Stimulated activated CD4-positive, alpha-beta T cell treated with anti-CD3 and anti-CD28 coated beads, Interleukin-15, amount 100 ng/mL, for 24 hours (primary cell): ENCODE measurements at regions not wholly inside any gene's neighbourhood (a gene's known extent, or its start where the extent isn't known, plus 50 kb on each side); places are given as distances from the start of the nearest gene placed in this dataset.

ENCODE experiments used
- DNase-seq: peaks from one replicate; pipeline ENCODE4 v3.0.0-alpha.2; 2020

DNA sequence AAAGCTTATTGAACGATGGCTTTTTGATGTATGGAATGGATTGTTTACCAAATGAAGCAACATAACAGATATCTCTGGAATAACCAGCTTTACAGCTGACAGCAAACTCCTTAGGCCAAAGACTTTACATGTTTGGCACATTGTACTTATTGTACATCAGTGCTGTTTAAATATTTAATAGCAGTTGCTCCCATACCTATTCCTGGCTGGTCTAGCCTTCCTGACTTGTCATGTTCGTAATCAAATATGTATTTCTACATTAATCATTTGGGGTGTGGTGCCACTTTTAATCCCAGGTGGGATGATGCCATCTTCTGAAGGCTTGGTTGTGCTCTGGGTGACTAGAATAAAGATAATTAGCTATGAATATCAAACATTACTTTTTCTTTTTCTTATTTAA lies 67.4 kb upstream of the FRY start:
- no peak for DNase-seq

DNA sequence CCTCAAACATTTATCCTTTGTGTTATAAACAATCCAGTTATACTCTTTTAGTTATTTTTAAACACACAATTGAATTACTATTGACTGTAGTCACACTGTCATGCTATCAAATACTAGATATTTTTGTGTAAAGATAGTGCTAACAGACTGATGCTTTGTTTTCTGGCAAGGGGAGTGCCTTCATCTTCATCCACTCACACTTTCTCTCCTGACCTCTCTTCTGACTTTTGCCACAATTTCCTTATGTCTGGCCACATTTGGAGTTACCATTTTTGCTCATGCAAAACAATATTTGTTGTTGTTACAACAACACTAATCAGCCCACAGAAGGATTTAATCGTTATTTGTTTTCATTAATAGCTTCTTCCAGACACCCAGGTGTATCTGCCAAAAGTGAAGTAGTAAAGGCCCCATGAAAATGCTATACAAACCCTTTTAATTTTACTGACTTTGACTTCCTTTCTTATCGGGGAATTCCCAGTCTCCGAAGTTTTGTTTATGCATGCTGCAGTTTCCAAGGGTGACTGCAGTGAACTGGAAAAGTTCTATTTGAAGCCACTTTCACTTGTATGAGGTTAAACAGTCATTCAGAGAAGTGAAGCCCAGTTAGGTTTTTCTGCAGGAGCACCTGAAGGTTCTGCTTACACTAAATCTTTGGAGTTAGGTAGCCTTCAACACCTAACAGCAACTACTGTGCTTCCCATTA lies 66.1 kb upstream of the FRY start:
- no peak for DNase-seq

DNA sequence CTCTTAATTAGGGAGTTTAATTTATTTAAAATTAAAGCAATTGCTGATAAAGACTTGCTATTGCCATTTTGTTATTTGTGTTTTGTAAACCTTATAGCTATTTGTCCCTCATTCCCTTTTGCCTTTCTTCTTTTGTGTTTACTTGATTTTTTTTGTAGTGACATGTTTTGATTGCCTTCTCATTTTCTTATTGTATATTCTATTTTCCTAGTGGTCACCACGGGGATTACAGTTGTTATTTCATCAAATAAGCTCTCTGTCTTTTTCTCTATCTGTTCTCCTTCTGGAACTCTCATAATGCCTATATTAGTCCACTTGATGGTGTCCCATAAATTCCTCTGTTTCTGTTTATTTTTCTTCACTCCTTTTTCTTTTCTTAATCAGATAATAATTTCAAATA lies 64.4 kb upstream of the FRY start:
- no peak for DNase-seq

DNA sequence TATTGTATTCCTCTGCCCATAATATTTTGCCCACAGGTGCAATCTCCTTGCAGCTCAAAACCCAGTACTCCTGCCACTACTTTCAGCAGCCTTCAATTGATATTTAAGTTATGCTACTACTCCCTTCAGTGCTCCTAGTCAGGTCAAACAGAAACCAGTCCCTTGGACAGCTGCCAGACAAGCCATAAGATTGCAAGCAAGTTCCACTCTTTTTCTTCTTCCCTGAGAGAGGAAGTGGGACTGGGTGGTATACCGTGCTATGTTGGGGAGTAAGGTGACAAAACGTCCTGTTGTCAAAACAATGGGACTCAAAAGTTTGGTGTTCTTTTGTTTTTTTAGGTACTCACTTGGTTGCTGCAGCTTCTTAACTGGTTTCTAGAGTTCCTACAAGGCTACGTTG lies 63.1 kb upstream of the FRY start:
- no peak for DNase-seq

DNA sequence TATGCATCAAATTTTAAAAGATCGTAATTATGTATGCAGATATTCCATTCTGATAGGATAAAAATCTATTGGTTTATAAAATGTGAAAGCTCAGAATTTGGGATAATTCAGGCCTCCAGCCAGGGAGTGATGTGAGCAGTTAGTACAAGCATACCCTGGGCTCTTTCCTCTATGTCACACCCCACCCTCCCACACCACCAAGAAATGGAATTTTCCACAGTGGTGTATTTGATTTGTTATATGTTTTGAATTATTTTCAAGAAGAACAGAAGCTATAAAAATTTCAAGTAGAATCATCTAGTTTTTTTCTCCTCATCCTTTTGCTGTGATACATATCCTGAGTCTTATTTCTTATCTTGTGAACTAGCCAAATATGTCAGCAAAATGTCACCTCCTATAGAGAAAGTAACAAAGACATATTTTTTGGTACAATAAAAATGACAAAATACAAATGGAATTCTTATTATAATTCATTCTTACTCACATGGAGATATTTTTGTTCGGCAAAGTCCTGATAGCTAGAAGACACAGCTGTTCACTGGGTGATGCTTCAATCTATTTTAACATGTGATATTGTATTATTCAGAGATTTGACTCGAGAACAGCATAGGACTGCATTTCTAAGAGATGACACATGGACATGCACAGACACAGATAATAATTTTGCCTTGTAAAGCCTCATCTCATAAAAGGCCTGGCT lies 61.2 kb upstream of the FRY start:
- DNase-seq = no peak

DNA sequence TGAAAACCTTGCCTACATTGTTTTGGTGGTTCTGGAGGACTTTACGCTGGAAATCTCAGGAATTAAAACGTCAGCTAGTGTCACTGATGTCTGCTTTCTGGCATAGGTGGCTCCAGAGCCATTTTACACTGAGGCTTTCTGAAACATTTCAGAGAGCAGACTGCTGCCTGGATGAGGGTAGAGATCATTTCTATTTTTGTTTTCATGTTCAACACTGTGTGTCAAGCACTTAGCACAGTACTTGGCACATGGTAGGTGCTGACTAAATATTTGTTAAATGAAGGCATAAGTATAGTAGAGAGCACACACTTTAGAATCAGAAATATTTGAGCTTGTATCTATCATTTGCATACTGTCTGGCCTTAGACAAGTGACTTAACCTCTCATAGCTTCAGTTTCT lies 59.1 kb upstream of the FRY start:
- no peak for DNase-seq

DNA sequence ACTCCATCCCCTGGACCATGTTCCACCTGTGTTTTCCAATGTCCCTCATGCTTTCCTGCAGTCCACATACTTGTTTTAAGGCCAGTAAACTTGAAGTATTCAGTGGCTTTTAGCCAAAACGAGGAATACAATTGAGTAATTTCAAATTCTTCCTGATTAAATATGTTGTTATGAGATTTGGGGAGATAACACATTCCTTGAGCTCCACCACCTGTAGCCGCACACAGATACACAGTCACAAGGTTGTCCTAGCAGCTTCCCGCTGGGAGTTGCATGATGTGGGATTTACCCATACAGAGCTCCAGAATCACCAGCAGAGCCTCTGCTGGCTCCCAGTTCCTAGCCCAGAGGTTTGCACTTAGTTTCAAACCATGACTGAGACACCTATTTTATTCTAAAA lies 53.6 kb upstream of the FRY start:
- no peak for DNase-seq

DNA sequence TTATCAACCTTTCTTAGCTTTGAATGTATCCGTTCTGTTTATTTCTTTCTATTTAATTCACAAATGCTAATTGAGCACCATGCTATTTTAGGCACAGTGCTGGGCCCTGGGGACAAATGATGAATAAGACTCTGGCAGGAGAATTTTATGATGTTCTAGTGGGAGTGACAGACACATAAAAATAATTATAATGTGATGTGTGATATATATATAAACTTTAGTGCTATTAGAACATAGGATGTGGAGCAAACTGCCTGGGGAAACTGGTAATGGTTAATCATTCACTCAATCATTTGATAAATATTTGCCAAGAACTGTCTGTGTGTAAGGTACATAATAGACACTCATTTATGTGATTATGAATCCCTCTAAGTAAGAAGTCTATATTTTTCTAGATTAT lies 50.7 kb upstream of the FRY start:
- no peak for DNase-seq
